ENCODE measurements at regions not wholly inside any gene's neighbourhood (a gene's known extent, or its start where the extent isn't known, plus 50 kb on each side); places are given as distances from the start of the nearest gene placed in this dataset.
"Not testable (repeated sequence)": the region's sequence is repeated elsewhere in the genome, so short reads cannot be mapped to it uniquely, and the experiment has no call there.

DNA sequence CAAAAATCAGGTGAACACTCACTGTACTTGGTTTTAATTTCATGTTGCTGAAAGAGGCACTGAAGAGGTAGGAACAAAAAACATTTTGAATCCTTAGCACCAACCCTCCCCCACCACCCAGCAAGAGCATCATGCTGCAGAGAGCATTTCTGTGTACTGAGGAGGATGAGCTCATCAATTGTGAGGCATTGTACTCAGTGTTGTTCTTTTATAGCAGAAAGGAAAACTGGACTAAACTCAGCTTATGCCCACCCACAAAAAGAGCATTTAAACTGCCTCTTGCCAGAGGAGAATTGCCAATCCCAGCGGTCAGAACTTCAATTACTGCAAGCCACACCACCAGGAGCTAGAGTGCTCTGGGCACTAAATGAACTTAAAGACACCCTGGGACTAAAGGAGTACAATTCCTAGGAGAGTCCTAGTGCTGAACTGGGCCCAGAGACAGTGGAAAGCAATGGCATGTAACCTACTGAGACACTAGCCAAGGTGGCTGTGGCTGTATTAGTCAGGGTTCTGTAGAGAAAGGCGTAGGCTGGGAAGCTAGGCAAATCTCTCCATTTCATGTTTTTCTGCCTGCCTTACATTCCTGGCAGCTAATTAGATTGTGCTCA, 280.7 kb upstream of the KLHL4 start:
- DNase-seq (ENCODE audit: low read depth), result no peak

DNA sequence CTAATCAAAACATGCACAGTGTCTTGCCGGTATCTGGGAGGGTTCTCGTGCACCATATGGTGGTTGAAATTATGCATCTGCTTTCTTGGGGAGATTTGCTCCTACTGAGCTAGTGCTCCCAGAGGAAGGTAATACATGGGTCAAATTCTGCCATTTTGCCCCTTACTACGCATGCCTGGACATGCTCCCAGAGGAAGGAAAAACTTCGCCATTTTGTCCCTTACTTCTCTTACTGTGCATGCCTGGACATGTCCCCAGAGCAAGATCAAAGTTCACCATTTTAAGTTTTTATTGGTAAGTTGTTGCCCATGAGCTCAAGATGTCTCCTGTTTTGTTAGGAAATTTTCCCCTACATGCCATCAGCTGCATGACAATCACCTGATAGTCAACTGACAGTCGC, 252.1 kb upstream of the KLHL4 start:
- no peak for DNase-seq (ENCODE audit: low read depth)

DNA sequence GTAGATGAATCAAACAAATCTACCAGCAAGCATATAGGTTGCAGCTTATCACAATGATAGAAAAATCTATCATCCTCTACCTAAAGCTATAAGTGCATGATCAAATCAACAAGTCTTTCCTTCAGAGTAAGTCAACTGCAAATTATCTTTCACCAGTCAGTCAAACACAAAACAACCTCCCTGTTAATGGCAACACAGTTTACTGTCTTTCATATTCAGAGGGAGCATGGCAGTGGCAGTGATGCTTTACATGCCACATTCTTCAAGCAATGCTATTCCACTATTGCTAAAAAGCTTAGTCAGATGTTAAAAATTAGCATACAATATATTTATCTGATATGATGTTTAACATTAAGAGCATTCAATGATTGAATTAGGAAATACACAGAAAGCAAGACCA, 245.1 kb upstream of the KLHL4 start:
- DNase-seq (ENCODE audit: low read depth), result no peak

DNA sequence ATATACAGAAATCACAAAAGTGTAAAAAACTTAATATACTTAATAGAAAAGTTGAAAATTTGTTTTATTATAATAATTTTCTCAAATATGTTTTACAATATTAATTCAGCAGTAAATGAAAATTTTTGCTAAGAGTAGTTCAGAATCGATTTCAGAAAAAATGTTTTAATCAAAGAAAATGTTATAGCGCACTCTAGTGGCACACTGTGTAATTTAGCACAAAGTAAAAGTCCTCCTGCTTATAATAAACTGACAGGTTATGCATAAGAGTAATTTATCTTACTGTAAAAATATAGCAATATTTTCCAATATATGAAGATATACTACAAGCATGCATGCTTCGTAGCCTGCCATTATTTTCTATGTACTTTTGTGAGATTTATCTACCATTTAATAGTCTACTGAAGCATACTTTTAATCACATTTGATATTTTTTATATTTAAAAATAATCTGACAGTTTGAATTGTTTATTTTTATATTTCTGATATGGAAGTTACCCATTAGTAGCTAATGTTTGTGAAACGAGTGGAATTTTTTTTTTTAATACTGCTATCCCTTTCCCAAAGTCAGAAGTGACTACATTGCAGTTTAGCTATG, 217.9 kb upstream of the KLHL4 start:
- DNase-seq (ENCODE audit: low read depth), result peak; percentile 18

DNA sequence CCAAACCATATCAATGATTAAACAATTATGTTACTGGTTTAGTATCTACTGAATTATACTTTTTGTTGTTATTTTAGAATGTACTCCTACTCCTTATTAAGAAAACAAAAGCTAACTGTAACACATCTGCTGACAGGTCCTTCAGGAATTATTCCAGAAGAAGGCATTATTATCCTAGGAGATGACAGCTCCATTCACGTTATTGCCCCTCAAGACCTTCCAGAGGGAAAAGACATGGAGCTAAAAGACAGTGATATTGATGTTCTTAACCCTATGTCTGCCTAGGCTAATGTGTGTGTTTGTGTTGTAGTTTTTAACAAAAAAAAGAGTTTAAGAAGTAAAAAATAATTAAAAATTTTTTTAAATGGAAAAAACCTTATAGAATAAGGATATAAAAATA, 206.8 kb upstream of the KLHL4 start:
- DNase-seq (ENCODE audit: low read depth), result no peak

DNA sequence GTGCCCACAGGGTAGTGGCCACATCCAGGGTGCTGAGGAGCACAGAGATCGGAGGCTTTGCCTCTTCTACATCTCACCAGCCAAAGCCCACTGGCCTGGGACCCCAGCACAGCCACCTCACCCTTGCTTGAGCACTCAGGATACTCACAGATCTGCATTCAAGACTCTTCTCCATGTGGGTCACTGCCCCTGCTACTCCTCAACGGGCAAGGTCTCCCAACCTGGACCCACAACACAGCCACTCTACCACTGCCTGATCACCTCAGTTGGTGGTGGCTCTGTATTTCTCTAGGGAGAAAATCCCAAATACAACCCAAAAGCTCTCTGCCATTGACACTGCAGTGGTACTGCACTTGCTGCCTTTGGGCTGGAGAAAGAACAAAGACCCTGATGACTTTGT, 190.3 kb upstream of the KLHL4 start:
- DNase-seq (ENCODE audit: low read depth), result no peak

DNA sequence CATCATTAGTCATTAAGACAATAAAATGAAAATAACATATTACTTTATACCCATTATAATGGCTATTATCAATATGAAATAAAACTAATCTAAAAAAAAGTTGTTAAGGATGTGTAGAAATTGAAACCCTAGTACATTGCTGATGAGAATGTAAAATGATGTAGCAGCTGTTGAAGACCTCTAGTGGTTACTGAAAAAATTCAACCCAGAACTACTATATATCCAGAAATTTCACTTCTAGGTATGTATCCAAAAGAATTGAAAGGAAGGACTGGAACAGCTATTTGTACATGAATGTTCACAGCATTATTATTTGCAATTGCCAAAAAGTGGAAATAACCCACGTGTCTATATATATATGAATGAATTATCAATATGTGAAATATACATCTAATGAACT, 180.3 kb upstream of the KLHL4 start:
- no peak for DNase-seq (ENCODE audit: low read depth)

DNA sequence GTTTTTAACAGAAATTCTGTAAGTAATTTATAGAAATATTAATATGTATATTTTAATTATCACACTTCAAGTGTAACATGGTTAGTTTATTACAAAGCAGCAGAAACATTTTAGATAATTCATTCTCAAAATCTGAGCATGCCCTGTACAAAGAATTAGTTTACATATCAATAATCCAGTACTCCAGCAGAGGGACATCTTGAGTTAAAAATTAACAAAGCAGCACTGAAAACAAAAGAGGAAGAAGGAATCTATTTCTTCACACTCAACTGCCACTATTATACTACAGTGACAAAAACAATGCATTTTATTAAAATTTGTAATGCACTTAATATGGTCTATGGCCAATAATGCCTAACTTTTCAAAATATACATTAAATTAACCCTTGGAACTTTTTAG, 179.1 kb upstream of the KLHL4 start:
- peak; percentile 44 for DNase-seq (ENCODE audit: low read depth)

DNA sequence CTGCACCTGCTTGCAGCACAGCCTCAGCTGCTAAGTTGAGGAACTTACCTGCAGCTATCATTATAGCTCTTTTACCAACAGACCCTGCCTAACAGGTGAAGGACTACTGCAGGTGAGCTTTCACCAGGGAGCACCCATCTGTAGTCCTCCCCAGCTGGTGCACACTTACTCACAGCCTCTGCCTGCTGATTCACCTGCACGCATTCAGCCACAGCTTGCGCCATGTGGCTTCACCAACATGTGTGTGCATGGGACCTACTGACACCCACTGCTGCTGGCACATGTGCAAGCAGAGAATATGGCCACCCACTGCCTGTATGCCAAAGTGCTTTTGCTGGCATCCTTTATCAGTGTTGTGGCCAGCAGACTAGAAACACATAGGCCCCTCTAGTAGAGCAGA, 146.7 kb upstream of the KLHL4 start:
- DNase-seq (ENCODE audit: low read depth), result no peak

DNA sequence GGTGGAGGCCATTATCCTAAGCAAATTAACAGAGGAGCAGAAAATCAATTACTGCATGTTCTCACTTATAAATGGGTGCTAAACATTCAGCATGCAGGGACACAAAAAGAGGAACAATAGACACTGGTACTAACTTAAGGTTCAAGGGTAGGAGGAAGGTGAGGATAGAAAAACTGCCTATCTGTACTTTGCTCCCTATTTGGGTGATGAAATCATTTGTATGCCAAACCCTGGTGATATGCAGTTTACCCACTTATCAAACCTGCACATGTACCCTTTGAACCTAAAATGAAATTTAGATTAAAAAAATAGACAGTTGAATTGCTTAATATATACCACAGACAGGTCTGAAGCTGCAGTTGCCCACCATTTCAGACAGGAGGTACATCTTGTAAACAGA, 143.3 kb upstream of the KLHL4 start:
- DNase-seq (ENCODE audit: low read depth), result no peak

DNA sequence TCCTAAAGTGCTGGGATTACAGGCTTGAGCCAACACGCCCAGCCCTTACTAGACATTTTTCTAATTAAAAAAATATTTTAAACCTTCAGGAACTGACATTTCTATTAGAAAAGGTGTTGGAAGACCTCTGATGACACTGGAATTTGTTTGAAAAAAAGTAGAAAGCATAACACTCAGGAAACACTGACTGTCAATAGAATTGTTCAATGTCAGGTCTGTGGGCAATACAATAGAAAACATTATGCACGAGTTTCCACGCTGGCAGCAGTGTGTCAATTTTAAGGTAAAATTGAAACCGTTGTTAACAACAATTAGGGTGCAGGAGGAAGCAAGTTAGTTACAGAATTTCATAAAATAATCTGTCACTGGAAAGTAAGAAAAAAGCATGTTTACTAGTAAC, 140.7 kb upstream of the KLHL4 start:
- no peak for DNase-seq (ENCODE audit: low read depth)

DNA sequence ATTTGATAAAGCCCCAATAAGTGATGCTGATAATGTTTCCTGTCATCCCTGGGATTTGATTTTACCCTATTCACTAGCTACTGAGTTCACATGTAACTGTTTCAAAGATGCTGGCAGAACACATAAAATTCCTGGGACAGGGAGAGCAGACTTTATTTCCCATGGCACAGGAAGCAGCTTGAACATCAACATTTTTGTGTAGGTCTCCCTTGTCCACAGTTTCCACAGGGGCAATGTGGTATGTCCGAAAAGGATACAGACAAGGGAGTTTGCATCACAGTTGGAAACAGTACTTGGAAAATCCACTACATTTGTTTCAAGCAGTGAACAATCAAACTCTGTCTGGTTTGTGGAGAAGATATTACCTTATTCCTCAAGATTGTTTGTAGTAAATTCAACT, 129.2 kb upstream of the KLHL4 start:
- DNase-seq (ENCODE audit: low read depth), result no peak

DNA sequence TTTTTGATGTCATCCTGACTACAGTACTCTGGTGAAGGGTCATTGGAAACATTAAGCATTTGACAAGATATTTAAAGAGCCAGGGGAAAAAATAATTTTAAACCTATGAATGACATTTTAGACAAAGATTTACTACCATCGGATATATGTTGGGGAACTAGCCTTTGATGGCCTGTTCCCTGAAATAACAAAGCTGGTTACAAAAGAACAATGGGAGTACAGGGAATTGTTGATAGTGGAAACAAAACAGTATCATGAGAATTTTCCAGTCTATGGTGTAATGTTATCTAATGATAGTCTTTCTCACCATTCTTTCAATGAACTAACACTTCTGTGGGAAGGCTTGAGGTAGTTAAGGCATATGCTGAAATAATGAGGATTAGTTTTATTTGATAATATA, 125.9 kb upstream of the KLHL4 start:
- DNase-seq (ENCODE audit: low read depth), result no peak

DNA sequence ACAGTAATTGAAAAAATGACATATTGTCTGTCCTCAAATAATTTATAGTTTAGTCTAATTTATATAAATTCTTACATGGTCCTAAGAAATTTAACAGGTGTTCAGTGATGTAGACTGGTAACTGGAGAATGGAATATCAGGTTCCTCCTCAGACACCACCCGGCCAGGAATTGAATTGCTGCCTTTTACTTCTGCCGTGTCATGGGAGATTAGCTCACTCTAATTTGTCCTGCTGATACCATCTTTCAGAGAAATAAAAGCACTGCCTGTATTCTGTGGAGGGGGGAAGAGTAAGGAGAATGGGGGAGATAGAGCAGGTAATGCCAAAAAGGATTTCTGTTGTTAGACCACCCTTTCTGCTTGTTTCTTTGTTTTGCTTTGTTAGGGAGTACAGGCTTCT, 125.2 kb upstream of the KLHL4 start:
- DNase-seq (ENCODE audit: low read depth), result peak; percentile 24

DNA sequence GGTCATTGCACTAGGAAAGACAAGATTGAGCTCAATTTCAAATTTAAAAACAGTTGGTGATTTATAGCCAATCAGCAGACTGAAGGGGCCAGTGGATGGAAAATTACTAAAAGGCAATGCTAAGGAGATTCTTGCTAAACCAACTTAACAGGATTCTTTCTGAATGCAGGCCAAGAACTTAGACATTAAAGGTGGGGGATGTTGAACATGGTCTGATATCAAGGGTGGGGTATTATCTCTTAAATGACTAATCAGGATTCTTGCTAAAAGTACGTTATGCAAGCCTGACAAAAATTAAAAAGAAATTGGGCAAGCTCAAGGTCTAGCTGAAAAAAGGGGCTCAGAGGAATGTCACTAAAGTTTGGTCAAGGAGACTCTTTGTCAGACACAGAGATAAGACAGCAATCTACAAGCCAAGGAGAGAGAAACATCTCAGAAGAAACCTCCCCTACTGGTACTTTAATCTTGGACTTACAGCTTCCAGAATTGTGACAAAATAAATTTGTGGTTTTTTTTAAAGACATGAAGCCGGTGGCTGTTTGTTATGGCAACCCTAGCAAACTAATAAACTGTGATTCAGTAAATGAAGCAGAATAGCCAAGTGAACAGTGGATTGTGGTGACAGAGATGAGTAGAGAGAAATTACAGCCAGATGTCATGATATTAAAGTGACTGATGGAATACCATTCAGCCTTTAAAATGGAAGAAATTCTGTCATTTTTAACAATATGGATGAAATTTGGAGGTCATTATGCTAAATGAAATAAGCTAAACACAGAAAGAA, 120.3 kb upstream of the KLHL4 start:
- DNase-seq (ENCODE audit: low read depth), result peak; percentile 9

DNA sequence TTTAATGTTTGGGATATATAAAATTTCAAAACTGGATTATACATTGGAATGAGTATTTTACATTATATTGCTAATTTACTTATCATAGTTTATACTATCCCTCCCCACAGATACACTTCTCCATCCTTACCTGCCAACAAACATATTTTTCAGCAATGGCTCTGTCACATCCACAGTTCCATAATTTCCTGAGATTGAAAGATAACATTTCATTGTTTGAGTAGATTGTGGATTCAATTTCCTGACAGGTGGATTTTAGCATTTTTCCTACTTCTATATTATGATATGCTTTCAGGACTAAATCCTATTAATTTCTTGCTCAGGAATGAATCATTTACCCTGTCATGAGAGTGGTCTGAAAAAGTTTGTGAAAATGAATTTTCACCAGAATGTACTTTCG, 115.3 kb upstream of the KLHL4 start:
- DNase-seq (ENCODE audit: low read depth), result no peak

DNA sequence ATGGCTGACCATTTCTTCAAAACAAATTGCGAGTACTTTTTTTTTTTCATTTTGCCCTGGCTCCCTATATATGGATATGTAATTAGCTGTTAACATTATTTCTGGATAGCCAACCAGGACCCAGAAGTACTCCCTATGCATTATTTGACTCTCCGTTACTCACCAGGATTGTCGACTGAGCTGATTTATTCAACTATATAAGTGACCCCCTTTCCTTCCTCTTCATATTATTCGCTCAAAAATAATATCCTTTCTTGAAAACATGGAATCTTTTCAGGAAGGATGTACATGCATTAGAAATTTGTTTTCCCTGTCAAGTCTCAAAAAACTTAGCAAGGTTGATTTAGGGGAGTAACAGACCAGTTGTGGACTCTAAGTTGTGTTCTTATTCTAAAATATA, 114.1 kb upstream of the KLHL4 start:
- no peak for DNase-seq (ENCODE audit: low read depth)

DNA sequence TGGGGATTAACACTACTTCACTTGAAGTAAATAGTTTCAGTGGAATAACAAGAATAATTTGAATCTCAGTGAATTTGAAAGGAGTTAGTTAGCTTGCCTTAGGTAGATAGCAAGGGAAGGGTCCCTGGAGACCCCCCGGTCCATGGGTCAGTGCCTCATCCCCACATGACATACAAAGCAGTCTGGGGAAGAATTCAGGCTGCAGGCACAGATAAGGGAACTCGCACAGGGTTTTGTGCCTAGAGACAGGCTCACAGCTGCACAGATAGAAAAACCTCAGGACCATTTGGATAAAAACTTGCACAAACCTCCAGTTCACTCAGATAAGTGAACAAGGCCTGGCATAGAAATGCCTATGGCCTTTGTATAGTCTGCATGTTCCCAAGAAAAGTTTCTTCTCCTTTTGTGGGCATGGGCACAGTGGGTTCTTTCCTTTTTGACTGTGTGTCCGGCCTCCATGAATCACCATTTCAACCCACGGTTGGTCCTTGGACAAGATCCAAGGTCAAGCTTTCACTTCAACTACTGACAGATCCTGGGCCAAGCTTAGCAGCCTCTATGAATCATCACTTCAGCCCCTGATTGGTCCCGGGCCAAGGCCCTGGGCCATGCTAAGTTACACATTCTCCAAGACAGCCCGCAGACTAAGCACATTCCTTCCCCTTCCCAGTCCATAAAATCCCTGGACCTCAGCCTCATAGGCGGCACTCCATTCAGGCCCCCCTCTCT, 108.3 kb upstream of the KLHL4 start:
- peak; percentile 94 for DNase-seq (ENCODE audit: low read depth)

DNA sequence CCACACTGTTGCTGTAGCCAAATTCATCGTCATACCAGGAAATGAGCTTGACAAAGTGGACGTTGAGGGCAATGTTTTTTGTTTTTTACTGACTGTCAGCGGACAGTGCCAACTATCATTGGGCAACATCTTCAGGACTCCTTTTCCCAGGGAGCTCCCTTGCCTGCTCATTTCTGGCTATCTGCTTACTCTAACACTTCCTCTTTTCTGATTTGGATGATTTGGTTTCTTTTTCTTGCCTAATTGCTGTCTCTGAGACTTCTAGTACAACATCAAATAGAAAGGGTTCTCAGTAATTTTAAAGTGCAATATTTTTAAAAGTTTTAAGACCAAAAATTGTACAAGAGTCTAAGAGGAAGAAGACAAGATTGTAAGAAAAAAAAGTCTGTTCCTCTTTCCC, 92.0 kb upstream of the KLHL4 start:
- DNase-seq (ENCODE audit: low read depth), result no peak

DNA sequence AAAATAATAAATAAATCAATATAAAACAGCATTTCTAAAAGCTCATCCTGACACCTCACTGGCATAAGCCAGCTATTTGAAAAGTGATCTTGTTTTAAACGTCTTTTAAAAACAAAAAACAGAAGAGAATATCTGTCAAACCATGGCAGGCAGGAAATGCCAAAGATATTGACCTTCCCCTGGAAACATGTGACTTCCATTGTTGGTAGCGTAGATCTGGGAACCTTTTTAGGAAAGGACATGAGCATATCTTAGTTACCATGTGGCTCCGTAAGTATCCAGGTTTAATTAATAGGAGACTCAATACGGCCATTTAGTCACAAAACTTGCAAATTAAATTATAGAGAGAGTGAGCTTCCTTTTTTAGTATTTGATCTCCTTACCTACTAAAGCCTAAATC, 83.0 kb upstream of the KLHL4 start:
- DNase-seq (ENCODE audit: low read depth), result no peak

DNA sequence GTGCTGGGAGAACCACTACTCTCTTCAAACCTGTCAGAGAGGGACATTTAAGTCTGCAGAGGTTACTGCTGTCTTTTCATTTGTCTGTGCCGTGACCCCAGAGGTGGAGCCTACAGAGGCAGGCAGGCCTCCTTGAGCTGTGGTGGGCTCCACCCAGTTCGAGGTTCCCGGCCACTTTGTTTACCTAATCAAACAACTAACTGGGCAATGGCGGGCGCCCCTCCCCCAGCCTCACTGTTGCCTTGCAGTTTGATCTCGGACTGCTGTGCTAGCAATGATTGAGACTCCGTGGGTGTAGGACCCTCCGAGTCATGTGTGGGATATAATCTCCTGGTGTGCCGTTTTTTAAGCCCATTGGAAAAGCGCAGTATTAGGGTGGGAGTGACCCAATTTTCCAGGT, 69.0 kb upstream of the KLHL4 start:
- not testable (repeated sequence) for DNase-seq (ENCODE audit: low read depth)

DNA sequence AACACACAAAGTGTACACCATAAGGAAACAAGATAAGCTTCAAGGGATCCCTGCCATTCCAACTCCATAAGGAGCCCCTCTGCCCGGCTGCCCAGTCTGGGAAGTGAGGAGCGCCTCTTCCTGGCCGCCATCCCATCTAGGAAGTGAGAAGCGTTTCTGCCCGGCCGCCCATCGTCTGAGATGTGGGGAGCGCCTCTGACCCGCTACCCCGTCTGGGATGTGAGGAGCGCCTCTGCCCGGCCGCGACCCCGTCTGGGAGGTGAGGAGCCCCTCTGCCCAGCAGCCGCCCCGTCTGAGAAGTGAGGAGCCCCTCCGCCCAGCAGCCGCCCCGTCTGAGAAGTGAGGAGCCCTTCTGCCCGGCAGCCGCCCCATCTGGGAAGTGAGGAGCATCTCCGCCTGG, 51.8 kb upstream of the KLHL4 start:
- not testable (repeated sequence) for DNase-seq (ENCODE audit: low read depth)
